ENCODE measurements at regions not wholly inside any gene's neighbourhood (a gene's known extent, or its start where the extent isn't known, plus 50 kb on each side); places are given as distances from the start of the nearest gene placed in this dataset.

GRCh38 chr5:89904442-89904841, 505.1 kb downstream of the CETN3 start:
- no peak for DNase-seq

DNA sequence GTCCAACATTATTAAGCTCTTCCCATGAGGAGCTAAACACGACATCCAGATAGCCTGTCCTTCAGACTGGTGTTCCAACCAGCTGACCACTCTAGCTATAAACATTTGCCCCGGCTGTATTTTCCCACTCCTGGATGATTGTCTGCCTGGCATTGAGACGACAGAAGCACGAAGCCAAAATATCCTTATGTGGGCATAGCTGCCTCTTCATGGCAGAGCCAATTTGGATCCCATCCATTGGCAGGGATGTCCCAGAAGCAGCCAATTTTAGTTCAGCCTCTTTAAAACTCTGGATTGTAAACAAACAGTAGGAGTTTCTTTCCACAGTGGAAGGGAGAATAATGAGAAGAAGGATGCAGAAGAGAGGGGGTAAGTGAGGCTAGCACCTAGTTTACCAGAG, 507.6 kb downstream of the CETN3 start:
- no peak for DNase-seq

GRCh38 chr5:89901346-89901745, 508.2 kb downstream of the CETN3 start:
- no peak for DNase-seq

DNA sequence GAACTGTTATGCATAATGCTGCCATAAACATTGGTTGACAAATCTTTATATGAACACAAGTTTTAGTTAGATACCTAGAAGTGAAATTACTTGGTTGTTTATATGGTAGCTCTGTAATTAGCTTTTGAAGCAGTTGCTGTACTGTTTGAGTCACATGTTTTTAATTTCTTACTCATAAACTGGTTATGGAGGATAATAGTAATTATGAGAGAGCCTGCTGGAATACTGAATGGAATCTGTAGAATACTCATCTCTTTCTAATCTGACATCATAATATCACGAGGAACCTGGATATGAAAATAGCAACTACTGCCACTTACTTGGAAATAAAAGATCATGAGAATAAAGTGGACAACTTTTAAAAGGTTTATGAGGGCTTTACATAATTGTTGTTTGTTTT, 509.2 kb downstream of the CETN3 start:
- no peak for DNase-seq

DNA sequence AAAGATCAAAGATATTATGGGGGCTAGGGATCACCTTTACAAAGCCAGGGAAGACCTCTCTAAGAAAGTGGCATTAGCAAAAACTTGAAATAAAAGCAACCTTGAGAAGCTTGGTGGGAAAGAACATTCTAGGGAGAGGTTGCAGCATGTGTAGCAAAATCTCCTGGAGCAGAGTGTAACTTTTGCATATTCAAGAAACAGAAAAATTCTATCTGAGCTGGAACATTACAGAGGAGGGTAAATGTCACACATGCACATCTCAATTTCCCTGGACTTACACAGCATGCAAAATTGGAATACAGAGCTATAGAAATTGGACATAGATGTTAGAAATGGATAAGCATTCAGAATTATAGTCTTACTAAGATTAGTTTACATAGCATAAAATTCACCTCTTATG, 510.0 kb downstream of the CETN3 start:
- no peak for DNase-seq

DNA sequence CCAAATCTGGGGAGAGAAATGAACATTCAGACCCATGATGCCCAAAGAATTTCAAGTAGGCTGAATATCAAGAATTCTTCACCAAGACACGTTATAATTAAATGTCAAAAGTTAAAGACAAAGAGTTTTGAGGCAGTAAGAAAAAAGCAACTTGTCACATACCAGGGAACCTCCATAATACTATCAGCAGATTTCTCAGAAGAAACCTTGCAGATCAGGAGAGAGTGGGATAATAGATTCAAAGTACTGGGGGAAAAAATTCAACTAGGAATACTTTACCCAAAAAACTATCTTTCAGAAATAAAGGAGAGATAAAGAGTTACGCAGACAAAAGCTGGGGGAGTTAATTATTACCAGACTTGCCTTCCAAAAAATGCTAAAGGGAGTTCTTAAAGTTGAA, 516.0 kb downstream of the CETN3 start:
- DNase-seq, result no peak

GRCh38 chr5:89885670-89886069, 523.9 kb downstream of the CETN3 start:
- DNase-seq, result no peak

DNA sequence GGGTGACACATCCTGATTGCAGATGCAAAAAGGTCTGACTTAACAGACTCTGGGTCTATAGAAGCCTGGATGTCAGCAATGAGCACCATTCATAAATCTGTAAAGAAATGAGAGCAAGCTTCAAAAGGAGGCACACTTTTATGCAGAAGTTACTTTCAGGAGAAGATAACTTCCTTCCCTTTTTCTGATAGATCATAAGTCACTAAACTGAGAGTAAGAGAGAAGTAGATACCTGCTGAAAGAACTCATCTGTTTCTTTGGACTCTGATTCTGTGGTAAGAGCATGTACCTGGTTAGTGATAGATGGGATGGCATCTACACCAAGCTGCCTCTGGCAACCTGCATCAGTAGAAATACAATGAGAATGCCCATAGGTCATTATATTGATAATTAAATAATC, 525.6 kb downstream of the CETN3 start:
- DNase-seq, result no peak

- DNase-seq, result peak; percentile 93
Observed at GRCh38 chr5:89878140-89879132, 531.1 kb downstream of the CETN3 start.

DNA sequence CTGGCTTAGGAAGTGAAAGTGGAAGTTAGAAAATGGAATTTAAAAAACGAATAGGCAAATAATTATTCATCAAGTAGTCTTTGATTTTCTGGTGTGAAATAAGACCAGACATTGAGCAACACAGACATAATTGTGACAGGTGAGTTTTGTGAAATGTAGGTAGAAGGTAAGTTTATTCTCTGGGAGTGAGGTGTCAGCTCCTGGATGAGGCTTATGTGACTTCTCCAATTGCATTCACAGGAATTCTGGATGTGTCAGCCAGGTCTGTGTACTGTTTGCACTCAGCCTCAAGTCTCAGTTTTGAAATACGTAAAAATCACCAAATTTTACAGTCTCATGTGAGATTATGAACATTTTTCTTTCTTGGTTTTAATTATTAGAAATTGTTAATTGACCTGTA, 537.6 kb downstream of the CETN3 start:
- DNase-seq, result no peak

DNA sequence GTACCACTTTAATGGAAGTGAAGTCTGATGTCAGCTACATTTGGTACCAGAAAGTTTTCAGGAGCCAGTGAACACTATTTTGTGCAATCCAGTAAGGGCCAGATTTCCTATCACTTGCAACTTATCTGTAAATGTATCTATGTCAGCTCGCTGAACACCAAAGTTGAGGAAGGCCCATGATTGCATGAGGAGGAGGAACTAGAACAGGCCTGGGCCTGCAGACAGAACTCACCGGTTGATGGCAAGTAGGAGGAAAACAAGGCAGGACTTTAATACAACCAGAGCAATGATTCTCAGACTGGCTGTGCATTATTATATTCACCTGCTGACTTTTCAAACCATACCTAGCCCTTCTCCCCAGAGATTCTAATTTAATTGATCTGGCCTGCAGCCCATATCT, 540.2 kb downstream of the CETN3 start:
- DNase-seq, result no peak

GRCh38 chr5:89866410-89866809, 543.1 kb downstream of the CETN3 start:
- no peak for DNase-seq

DNA sequence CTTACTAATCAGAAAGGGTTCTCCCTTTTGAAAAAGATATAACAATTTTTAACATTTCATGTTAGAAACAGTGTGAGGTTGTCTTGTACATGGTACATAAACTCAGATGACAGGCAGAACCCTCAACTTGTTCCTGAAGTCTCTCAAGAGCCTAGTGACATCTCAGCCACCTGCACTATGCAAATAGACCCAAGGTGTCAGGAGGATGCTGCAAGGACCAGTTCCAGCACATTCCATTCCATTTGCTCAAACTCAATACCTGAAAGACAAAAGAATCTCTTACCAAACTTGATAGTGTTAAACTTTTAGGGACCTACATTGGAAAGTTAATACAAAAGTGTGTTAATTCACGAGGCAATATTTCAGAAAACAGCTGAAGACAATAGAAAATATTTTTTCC, 544.6 kb downstream of the CETN3 start:
- no peak for DNase-seq

- no peak for DNase-seq
Observed at GRCh38 chr5:89857790-89858189, 551.8 kb downstream of the CETN3 start.

DNA sequence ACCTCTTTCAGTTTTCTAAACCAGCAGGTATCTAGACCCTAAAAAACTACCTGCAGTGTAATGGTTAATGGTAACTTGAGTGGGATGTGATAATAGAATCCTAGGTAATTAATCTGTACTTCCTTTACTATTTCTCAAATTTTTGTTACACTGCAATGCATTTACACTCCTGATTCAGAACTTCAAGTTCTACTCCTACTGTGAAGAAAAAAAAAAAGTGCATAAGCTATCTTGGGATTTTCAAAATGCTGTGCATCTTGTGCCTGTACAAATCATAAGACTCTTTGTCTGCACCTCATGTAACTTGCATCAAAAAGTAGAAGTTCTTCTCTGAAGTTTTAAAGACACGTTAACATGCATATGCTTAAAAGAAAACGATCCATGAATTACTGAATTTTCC, 554.1 kb downstream of the CETN3 start:
- DNase-seq, result no peak

GRCh38 chr5:89851911-89852310, 557.6 kb downstream of the CETN3 start:
- DNase-seq, result no peak

DNA sequence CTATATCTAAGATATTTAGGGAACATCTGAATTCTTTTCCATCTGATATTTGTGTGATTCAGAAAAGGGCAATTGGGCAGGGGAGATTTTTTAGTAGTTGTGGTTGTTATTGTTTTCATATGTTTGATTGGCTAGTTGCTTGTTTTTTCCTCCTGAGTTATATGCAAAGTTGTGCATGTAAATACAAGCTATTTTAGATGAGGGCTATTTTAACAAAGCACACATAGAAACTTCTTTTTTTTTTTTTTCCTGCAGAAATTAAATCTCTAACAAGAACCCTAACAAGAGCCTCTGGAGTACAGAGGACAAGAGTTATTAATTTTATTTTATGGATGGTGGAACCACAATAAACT, 559.1 kb downstream of the CETN3 start:
- no peak for DNase-seq

- no peak for DNase-seq
Observed at GRCh38 chr5:89849830-89850512, 559.6 kb downstream of the CETN3 start.

DNA sequence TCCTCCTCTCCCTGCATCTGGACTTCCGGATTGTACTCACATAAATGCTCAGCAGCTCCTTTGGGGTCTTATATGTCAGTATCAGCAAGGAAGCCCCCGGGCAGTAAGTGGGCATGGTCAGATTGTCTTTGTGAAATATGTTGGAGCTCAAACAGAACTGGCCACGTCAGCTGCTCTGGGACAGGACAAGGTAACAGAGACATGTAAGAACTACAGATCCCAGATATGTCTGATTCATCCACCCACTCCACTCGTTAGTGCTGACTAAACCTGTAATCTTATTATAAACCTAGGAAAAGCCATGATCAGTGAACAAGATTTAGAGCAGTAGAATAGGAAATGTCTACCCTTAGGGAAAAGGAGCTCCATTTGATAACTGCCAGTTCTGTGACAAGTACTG, 561.8 kb downstream of the CETN3 start:
- no peak for DNase-seq

DNA sequence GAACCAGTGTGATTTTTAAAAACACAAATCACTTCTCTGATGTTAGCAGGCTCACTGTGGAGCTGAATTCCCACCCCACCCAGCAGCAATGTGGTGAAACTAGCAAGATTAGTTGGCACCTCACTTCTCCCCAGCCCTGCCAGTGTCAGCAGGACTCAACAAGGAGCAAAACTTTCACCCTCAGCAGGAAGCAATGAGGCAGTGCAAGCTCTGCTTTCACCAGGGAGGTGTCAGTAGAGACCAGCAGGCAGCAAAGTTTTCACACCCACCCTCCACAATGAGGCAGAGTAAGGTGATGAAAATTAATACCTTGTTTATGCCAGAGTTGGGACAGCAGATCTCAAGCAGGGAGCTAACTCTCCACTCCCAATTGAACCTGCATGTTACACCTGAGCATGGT, 565.0 kb downstream of the CETN3 start:
- DNase-seq, result no peak

DNA sequence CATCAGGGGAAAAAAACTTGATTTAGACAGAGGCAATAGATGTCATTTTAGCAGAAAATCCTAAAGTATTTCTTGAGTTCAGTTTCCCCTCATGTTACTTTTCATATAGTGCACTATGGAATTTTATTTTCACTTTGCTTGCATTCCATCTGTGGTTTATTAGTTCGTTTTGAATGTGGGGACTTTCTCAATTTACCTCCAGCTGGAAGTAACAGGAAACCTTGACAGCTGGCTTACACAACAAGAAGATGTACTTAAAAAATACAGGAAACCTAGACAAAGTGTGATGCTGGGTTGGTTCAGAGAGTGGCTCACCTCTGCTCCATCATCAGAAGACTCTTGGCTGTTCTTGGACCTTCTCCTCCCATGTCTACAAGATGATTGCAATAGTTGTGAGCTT, 567.0 kb downstream of the CETN3 start:
- DNase-seq, result no peak

DNA sequence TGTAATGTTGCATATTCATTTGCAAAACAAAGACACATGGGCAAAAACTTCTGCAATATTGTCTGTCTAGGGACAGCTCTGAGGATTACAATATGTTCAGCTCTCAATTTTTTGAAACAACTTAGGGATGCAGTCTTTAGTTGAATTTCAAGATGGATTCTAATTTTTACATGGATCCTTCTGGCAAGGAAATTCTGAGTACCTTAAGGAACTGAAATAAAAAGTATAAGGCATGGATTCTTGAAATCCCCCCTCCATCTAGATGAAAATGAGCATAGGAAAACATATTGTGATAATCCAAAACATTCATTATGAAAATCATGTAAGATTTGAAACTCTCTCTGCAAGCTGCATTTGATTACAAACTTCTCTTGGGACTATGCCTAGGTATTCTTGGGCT, 568.6 kb downstream of the CETN3 start:
- DNase-seq, result no peak

DNA sequence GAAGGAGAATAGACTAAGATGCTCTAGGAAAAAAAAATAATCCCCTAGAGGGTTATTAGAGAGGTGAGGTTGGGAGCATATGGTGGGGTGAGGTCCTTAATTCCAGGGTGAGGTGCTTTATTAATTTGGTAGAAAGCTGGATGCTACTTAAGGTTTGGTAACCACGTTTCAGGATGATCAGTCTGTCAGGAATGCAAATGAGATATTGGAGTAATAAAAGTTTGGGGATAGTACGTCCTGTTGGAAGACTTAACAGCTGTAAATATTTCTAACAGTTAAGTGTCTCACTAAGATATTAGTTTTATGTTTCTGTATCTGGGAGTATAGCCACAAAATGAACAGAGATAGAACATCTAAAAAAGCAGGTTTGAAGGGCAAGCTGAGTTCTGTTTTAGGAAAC, 578.9 kb downstream of the CETN3 start:
- DNase-seq, result no peak

GRCh38 chr5:89827960-89828359, 581.6 kb downstream of the CETN3 start:
- no peak for DNase-seq

- DNase-seq, result no peak
Observed at GRCh38 chr5:89827359-89827758, 582.2 kb downstream of the CETN3 start.

Data from NCI-H226 (cell line).